ENCODE measurements at regions not wholly inside any gene's neighbourhood (a gene's known extent, or its start where the extent isn't known, plus 50 kb on each side); places are given as distances from the start of the nearest gene placed in this dataset.
"Not testable (repeated sequence)": the region's sequence is repeated elsewhere in the genome, so short reads cannot be mapped to it uniquely, and the experiment has no call there.

DNA sequence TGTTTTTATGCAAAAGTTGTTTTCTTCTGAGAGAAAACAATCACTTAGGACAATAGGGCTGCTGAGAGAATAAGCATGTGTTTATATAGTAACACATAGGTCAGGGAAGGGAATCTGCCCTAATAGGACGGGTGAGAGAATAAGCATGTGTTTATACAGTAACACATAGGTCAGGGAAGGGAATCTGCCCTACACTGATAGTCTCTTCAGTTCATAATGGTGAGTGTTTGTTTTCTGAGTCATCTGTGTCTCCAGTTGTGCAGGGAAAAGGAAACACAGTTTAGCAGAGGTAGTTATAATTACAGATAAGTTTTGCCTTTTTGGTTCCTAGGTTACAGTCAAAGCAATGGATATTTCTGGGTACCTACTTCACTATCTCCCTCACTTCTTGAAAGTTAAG lies 252.3 kb upstream of the CA10 start:
- Histone ChIP-seq H3K36me3 (replicated peaks in 1 of 2; ENCODE audit: control insufficient read depth in 1 of 2, insufficient read depth in 2 of 2, low read length in 1 of 2) (no peaks in the 10 kb centered on the region), H3K27me3 (ENCODE audit: insufficient read depth) (no peaks in the 10 kb centered on the region), H3K9ac (no peak overlapping the region), H3K9me3 (no peaks in the 10 kb centered on the region), H2AFZ (ENCODE audit: low read depth) (no peak overlapping the region), H3K27ac (ENCODE audit: low read depth in 2 of 2, low read length in 1 of 2) (no peak overlapping the region), H3K4me1 (ENCODE audit: control insufficient read depth in 1 of 2, insufficient read depth in 2 of 2, low read depth in 1 of 2, low read length in 1 of 2) (no peaks in the 10 kb centered on the region), H3K4me2 (no peak overlapping the region), H3K9me2 (no peaks in the 10 kb centered on the region), H3F3A (replicated peaks; ENCODE audit: insufficient read depth) (no peaks in the 10 kb centered on the region), H3K79me2 (ENCODE audit: insufficient read depth) (no peaks in the 10 kb centered on the region), H4K20me1 (ENCODE audit: insufficient read depth) (no peaks in the 10 kb centered on the region), H3K4me3 (ENCODE audit: low read depth in 2 of 2, low read length in 1 of 2) (no peak overlapping the region)
- CTCF ChIA-PET, result no interaction called here
- DNase-seq, result no peak
- WGBS (ENCODE audit: low lambda C conversion rate), result 5% methylated on average over 1 of the region's 1 CpG
- TF ChIP-seq, protein P1, sequence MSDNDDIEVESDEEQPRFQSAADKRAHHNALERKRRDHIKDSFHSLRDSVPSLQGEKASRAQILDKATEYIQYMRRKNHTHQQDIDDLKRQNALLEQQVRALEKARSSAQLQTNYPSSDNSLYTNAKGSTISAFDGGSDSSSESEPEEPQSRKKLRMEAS (IDR thresholded peaks at IDR 0.05; ENCODE audit: low read depth), result no peak
- TF ChIP-seq ELF1 (IDR thresholded peaks at IDR 0.05), result no peak
- TF ChIP-seq, protein P2, sequence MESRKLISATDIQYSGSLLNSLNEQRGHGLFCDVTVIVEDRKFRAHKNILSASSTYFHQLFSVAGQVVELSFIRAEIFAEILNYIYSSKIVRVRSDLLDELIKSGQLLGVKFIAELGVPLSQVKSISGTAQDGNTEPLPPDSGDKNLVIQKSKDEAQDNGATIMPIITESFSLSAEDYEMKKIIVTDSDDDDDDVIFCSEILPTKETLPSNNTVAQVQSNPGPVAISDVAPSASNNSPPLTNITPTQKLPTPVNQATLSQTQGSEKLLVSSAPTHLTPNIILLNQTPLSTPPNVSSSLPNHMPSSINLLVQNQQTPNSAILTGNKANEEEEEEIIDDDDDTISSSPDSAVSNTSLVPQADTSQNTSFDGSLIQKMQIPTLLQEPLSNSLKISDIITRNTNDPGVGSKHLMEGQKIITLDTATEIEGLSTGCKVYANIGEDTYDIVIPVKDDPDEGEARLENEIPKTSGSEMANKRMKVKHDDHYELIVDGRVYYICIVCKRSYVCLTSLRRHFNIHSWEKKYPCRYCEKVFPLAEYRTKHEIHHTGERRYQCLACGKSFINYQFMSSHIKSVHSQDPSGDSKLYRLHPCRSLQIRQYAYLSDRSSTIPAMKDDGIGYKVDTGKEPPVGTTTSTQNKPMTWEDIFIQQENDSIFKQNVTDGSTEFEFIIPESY (IDR thresholded peaks at IDR 0.05; ENCODE audit: borderline replicate concordance, low read depth), result no peak
- no peak for TF ChIP-seq NFIC (IDR thresholded peaks at IDR 0.05; ENCODE audit: borderline replicate concordance)
- TF ChIP-seq GATA2 (CRISPR knock-in tag; IDR thresholded peaks at IDR 0.05), result no peak
- no peak for TF ChIP-seq SIN3A (IDR thresholded peaks at IDR 0.05; ENCODE audit: borderline replicate concordance, low read depth, low read length)
- TF ChIP-seq USF1 (IDR thresholded peaks at IDR 0.05; ENCODE audit: borderline replicate concordance, low read depth), result no peak
- TF ChIP-seq USF2 (IDR thresholded peaks at IDR 0.05; ENCODE audit: borderline replicate concordance, low read depth, low read length), result no peak
- TF ChIP-seq, protein P3, sequence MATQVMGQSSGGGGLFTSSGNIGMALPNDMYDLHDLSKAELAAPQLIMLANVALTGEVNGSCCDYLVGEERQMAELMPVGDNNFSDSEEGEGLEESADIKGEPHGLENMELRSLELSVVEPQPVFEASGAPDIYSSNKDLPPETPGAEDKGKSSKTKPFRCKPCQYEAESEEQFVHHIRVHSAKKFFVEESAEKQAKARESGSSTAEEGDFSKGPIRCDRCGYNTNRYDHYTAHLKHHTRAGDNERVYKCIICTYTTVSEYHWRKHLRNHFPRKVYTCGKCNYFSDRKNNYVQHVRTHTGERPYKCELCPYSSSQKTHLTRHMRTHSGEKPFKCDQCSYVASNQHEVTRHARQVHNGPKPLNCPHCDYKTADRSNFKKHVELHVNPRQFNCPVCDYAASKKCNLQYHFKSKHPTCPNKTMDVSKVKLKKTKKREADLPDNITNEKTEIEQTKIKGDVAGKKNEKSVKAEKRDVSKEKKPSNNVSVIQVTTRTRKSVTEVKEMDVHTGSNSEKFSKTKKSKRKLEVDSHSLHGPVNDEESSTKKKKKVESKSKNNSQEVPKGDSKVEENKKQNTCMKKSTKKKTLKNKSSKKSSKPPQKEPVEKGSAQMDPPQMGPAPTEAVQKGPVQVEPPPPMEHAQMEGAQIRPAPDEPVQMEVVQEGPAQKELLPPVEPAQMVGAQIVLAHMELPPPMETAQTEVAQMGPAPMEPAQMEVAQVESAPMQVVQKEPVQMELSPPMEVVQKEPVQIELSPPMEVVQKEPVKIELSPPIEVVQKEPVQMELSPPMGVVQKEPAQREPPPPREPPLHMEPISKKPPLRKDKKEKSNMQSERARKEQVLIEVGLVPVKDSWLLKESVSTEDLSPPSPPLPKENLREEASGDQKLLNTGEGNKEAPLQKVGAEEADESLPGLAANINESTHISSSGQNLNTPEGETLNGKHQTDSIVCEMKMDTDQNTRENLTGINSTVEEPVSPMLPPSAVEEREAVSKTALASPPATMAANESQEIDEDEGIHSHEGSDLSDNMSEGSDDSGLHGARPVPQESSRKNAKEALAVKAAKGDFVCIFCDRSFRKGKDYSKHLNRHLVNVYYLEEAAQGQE (IDR thresholded peaks at IDR 0.05; ENCODE audit: low read depth, low read length), result no peak
- no peak for TF ChIP-seq CHD2 (IDR thresholded peaks at IDR 0.05; ENCODE audit: low read length, partially characterized antibody)
- no peak for TF ChIP-seq FOXM1 (IDR thresholded peaks at IDR 0.05; ENCODE audit: low read depth)
- TF ChIP-seq FOXJ3 (CRISPR knock-in tag; IDR thresholded peaks at IDR 0.05), result no peak
- TF ChIP-seq EZH2phosphoT487 (IDR thresholded peaks at IDR 0.05; ENCODE audit: borderline replicate concordance, low read depth), result no peak
- no peak for TF ChIP-seq EP300 (IDR thresholded peaks at IDR 0.05; ENCODE audit: borderline replicate concordance in 1 of 2, low read depth in 1 of 2, low read length in 1 of 2)
- TF ChIP-seq, protein P4, sequence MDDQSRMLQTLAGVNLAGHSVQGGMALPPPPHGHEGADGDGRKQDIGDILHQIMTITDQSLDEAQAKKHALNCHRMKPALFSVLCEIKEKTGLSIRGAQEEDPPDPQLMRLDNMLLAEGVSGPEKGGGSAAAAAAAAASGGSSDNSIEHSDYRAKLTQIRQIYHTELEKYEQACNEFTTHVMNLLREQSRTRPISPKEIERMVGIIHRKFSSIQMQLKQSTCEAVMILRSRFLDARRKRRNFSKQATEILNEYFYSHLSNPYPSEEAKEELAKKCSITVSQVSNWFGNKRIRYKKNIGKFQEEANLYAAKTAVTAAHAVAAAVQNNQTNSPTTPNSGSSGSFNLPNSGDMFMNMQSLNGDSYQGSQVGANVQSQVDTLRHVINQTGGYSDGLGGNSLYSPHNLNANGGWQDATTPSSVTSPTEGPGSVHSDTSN (IDR thresholded peaks at IDR 0.05), result no peak
- POLR2A ChIA-PET, result no interaction called here

DNA sequence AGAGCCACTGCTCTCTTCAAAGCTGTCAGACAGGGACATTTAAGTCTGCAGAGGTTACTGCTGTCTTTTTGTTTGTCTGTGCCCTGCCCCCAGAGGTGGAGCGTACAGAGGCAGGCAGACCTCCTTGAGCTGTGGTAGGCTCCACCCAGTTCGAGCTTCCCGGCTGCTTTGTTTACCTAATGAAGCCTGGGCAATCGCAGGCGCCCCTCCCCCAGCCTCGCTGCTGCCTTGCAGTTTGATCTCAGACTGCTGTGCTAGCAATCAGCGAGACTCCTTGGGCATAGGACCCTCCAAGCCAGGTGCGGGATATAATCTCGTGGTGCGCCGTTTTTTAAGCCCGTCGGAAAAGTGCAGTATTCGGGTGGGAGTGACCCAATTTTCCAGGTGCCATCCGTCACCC lies 250.7 kb upstream of the CA10 start:
- H3K27ac ChIP-seq (ENCODE audit: low read depth in 2 of 2, low read length in 1 of 2); H3K9ac ChIP-seq; H2AFZ ChIP-seq (ENCODE audit: low read depth); H3K4me1 ChIP-seq (ENCODE audit: control insufficient read depth in 1 of 2, insufficient read depth in 2 of 2, low read depth in 1 of 2, low read length in 1 of 2); DNase-seq; H4K20me1 ChIP-seq (ENCODE audit: insufficient read depth); H3K79me2 ChIP-seq (ENCODE audit: insufficient read depth); H3F3A ChIP-seq (replicated peaks; ENCODE audit: insufficient read depth); H3K4me3 ChIP-seq (ENCODE audit: low read depth in 2 of 2, low read length in 1 of 2); CTCF ChIA-PET; H3K9me3 ChIP-seq; H3K27me3 ChIP-seq (ENCODE audit: insufficient read depth); POLR2A ChIA-PET; H3K4me2 ChIP-seq; H3K36me3 ChIP-seq (replicated peaks in 1 of 2; ENCODE audit: control insufficient read depth in 1 of 2, insufficient read depth in 2 of 2, low read length in 1 of 2); H3K9me2 ChIP-seq: not testable (repeated sequence)
- 29% methylated on average over 8 of the region's 15 CpGs for WGBS (ENCODE audit: low lambda C conversion rate)
